A673 (cell line): ENCODE measurements at regions not wholly inside any gene's neighbourhood (a gene's known extent, or its start where the extent isn't known, plus 50 kb on each side); places are given as distances from the start of the nearest gene placed in this dataset.

Experiments used
- BruUV-seq: library from RNA; stranded (reverse); fragments of 400-500 nt; replicated peaks from 2 replicates; lab custom pipeline; 2021; lab: Mats Ljungman, UMichigan
- CTCF ChIA-PET: fragments of 300-600 bp; sonication (Branson Sonifier 250); formaldehyde crosslinking; loops from one replicate; lab custom pipeline; 2022; ENCODE audit warnings: antibody characterized with exemption; lab: Charles Lee
- POLR2A ChIA-PET: fragments of 300-600 bp; sonication (Branson Sonifier 250); formaldehyde crosslinking; loops from one replicate; lab custom pipeline; 2022; ENCODE audit warnings: antibody characterized with exemption; ENCODE audit not compliant: low non-redundant PET; lab: Charles Lee
- DNase-seq: peaks from one replicate; pipeline ENCODE4 v3.0.0-alpha.2; 2015; ENCODE audit warnings: low spot score
- H3K27ac ChIP-seq: fragments of 200-600 bp; sonication (generic); 2 replicates; pipeline ENCODE4 v1.5.1; 2016; ENCODE audit warnings: mixed run types, low read depth, mild to moderate bottlenecking, mixed read lengths, antibody characterized with exemption, low read length; ENCODE audit not compliant: poor library complexity, severe bottlenecking
- H3K27me3 ChIP-seq: fragments of 200-600 bp; sonication (generic); replicated peaks from 2 replicates; pipeline ENCODE4 v1.6.1; 2017; ENCODE audit warnings: mixed run types, low read depth, mild to moderate bottlenecking, mixed read lengths, antibody characterized with exemption, low read length; ENCODE audit not compliant: insufficient read depth, poor library complexity
- H3K36me3 ChIP-seq: fragments of 200-600 bp; sonication (generic); 2 replicates; pipeline ENCODE4 v1.6.1; 2016; ENCODE audit warnings: mixed run types, mild to moderate bottlenecking, mixed read lengths, antibody characterized with exemption, low read length; ENCODE audit not compliant: insufficient read depth, poor library complexity, severe bottlenecking
- H3K4me1 ChIP-seq: fragments of 200-600 bp; sonication (generic); 2 replicates; pipeline ENCODE4 v1.6.1; 2017; ENCODE audit warnings: mixed run types, mild to moderate bottlenecking, mixed read lengths, antibody characterized with exemption, low read length; ENCODE audit not compliant: insufficient read depth, poor library complexity, severe bottlenecking
- H3K4me3 ChIP-seq: fragments of 200-600 bp; sonication (generic); 2 replicates; pipeline ENCODE4 v1.5.1; 2016; ENCODE audit warnings: low read depth, mixed run types, mild to moderate bottlenecking, mixed read lengths, low read length; ENCODE audit not compliant: poor library complexity, severe bottlenecking
- H3K9me3 ChIP-seq: fragments of 200-600 bp; sonication (generic); 2 replicates; pipeline ENCODE4 v1.6.1; 2016; ENCODE audit warnings: mixed run types, low read depth, mild to moderate bottlenecking, mixed read lengths, antibody characterized with exemption, low read length; ENCODE audit not compliant: poor library complexity, severe bottlenecking
- EZH2 ChIP-seq: fragments of 200-600 bp; sonication (generic); IDR thresholded peaks from 2 replicates; pipeline ENCODE4 v1.6.1; 2017; ENCODE audit warnings: borderline replicate concordance, low read depth, mild to moderate bottlenecking, mixed read lengths, antibody characterized with exemption, low read length; ENCODE audit not compliant: poor library complexity, severe bottlenecking
- intact Hi-C: fragments of 100-400 bp; cut with micrococcal nuclease; formaldehyde crosslinking; loops from one replicate; pipeline ENCODE4 v1.10.0; 2022; ENCODE audit not compliant: unreplicated experiment
- TF ChIP-seq, protein P1 (sequence below): fragments of 300-800, 200-600 bp; sonication (generic); conservative IDR thresholded peaks from 2 replicates; pipeline ENCODE4 v1.5.1; 2017; ENCODE audit warnings: low read depth, mild to moderate bottlenecking, antibody characterized with exemption, low read length, moderate library complexity, mixed read lengths

DNA sequence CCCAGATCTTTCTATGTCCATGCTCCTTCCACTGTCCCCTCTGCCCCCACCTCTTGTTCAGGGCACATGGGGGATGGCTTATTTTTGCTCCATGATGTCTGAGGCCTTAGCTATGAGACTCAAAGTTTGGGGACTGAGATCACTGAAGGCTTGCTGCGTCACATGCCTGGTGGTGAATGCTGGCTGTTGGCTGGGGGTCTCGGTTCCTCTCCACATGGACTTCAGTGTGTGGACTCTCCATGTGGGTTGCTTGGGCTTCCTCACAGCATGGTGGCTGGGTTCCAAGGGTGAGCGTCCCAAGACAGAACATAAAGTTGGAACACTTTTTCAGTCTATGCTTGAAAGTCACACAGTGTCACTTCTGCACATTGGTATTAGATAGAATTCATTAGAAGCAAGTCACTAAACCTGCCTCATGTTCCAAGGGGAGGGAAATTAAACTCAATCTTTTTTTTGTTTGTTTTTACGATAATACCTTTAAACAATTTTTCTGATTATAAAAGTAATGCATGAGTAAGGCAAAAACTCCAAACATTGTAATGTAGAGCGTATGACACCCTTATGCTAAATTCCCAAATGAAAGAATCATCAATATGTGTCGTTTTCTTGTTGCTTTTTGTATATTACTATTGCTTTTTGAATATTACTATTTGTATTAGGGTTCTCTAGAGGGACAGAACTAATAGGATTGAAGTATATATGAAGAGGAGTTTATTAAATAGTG, 111.7 kb downstream of the MYCN start:
- CTCF ChIA-PET = no interaction called here
- no peak for TF ChIP-seq EZH2
- TF ChIP-seq, protein P1, sequence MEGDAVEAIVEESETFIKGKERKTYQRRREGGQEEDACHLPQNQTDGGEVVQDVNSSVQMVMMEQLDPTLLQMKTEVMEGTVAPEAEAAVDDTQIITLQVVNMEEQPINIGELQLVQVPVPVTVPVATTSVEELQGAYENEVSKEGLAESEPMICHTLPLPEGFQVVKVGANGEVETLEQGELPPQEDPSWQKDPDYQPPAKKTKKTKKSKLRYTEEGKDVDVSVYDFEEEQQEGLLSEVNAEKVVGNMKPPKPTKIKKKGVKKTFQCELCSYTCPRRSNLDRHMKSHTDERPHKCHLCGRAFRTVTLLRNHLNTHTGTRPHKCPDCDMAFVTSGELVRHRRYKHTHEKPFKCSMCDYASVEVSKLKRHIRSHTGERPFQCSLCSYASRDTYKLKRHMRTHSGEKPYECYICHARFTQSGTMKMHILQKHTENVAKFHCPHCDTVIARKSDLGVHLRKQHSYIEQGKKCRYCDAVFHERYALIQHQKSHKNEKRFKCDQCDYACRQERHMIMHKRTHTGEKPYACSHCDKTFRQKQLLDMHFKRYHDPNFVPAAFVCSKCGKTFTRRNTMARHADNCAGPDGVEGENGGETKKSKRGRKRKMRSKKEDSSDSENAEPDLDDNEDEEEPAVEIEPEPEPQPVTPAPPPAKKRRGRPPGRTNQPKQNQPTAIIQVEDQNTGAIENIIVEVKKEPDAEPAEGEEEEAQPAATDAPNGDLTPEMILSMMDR = no peak
- no TSS peak for BruUV-seq
- Histone ChIP-seq H3K36me3 (no peaks in the 10 kb centered on the region), H3K27me3 (no peaks in the 10 kb centered on the region), H3K4me3 (no peak overlapping the region), H3K4me1 (no peaks in the 10 kb centered on the region), H3K9me3 (no peaks in the 10 kb centered on the region), H3K27ac (no peak overlapping the region)
- intact Hi-C loops = no loop called here
- POLR2A ChIA-PET = no interaction called here
- no peak for DNase-seq

DNA sequence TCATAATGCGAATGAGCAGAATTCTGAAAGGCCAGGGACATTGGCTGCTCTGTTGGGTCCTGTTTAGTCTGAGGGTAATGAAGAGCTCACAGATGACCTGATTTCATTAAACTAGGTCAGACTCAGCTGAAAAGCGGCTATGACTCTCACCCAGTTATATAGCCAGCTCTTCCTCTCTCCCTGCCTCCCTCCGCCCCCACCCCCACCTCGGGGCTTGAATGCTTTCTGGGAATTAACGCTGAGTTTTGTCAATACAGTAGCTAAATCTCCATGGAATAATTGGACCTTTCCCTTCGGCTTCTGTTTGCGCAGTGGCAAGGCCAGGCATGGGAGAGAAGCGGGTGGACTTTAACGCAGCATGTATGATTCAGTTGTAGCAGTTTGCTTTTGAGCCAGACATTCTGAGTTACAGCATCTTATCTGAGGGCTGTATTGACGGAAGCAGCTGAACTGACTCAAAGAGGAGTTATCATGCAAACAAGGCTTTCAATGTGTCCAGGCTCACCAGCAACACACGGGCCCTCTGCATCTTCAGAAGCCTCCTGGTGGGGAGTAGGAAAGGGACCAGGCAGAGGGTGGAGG, 110.6 kb downstream of the MYCN start:
- Histone ChIP-seq H3K4me3 (no peak overlapping the region), H3K27me3 (no peaks in the 10 kb centered on the region), H3K27ac (no peak overlapping the region), H3K9me3 (no peaks in the 10 kb centered on the region), H3K4me1 (no peaks in the 10 kb centered on the region), H3K36me3 (no peaks in the 10 kb centered on the region)
- POLR2A ChIA-PET = no interaction called here
- no peak for TF ChIP-seq EZH2
- TF ChIP-seq, protein P1 = no peak
- intact Hi-C loops = no loop called here
- BruUV-seq = no TSS peak
- CTCF ChIA-PET = no interaction called here
- no peak for DNase-seq

DNA sequence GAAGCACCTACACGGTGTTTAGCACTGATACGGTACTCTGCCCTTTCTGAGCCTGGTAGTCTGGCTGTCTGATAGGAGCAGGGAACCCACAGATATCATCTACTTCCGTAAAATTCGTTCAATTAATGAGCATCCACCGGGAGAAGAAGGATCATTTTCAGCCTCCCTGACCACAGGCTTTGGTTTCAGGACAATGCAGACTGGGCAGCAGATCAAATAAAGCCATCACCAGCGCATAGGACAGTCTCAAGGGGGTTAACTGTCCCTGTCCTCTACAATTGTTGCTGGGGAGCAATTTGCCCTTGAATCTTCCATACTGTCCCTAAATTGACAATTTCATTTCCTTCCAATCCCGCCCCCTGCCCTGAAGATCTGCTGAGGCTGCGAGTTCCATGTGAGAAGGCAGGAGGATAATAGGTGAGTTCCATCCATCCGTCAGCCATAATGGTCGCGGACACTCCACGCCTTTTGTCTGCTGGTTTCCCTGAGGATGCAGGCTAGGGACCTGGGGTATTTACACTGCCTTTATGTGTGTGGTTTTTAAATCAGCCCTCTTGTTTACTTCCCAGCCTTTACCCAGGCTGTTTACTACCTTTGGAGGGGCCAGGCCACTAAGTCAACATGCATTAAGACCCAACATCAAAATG, 110.0 kb downstream of the MYCN start:
- no peak overlapping the region for H3K27ac ChIP-seq
- ChIA-PET POLR2A (no interaction called here), CTCF (no interaction called here)
- no TSS peak for BruUV-seq
- no peak for TF ChIP-seq EZH2
- TF ChIP-seq, protein P1 = no peak
- DNase-seq = no peak
- intact Hi-C loops = no loop called here
- no peaks in the 10 kb centered on the region for H3K9me3 ChIP-seq
- no peaks in the 10 kb centered on the region for H3K36me3 ChIP-seq
- no peaks in the 10 kb centered on the region for H3K27me3 ChIP-seq
- H3K4me3 ChIP-seq = no peak overlapping the region
- H3K4me1 ChIP-seq = no peaks in the 10 kb centered on the region
